GM12891 (cell line): ENCODE measurements at regions not wholly inside any gene's neighbourhood (a gene's known extent, or its start where the extent isn't known, plus 50 kb on each side); places are given as distances from the start of the nearest gene placed in this dataset.

Experiments
- DNase-seq: peaks from one replicate; pipeline ENCODE4 v3.0.0; 2011; ENCODE audit warnings: low spot score; ENCODE audit not compliant: insufficient read length
- FAIRE-seq: peaks from 2 replicates; lab custom pipeline; 2011; peaks lifted over from hg19 to GRCh38; lab: Jason Lieb, UNC
- PAX5 ChIP-seq: IDR thresholded peaks from 2 replicates; pipeline ENCODE4 v1.6.1; 2011; ENCODE audit warnings: low read length, moderate library complexity, mild to moderate bottlenecking; ENCODE audit not compliant: insufficient read depth, severe bottlenecking
- POLR2A ChIP-seq: IDR thresholded peaks from 2 replicates; pipeline ENCODE4 v1.6.1; 2011; ENCODE audit warnings: low read depth, low read length, control low read depth
- POLR2AphosphoS5 ChIP-seq: IDR thresholded peaks from 2 replicates; pipeline ENCODE4 v1.6.1; 2011; ENCODE audit warnings: low read depth, low read length, control low read depth
- POU2F2 ChIP-seq: IDR thresholded peaks from 2 replicates; pipeline ENCODE4 v1.6.1; 2011; ENCODE audit warnings: low read depth, mild to moderate bottlenecking, control low read depth, low read length, moderate library complexity
- SPI1 ChIP-seq: IDR thresholded peaks from 2 replicates; pipeline ENCODE4 v1.6.1; 2011; ENCODE audit warnings: low read depth, low read length, control low read depth
- TAF1 ChIP-seq: IDR thresholded peaks from 2 replicates; pipeline ENCODE4 v1.6.1; 2011; ENCODE audit warnings: low read depth, low read length, control low read depth

DNA sequence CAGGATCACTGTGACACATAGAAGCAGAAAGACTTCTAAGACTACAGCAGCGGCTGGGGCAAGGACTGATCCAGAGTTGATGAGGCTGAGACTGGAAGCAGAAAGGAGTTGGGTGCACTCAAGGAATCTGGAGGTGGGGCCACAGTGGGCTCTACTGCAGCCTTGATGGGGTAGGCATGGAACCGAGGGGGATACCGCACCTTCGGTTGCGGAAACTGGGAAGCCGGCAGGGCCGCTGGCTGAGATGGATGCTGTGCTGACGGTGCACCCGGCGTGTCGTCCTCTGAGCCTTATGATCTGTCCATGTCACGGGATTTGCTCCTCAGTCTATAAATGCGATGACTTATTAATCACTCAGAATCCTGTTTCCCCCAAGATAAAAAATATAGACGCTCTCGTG is 473.5 kb upstream of the MYT1L start:
- TF ChIP-seq POLR2AphosphoS5 = no peak
- TF ChIP-seq SPI1 = no peak
- TF ChIP-seq POLR2A = no peak
- no peak for TF ChIP-seq TAF1
- TF ChIP-seq PAX5 = no peak
- TF ChIP-seq POU2F2 = no peak
- FAIRE-seq = no peak
- DNase-seq = no peak

- DNase-seq (no peak), FAIRE-seq (no peak)
- TF ChIP-seq POLR2AphosphoS5 = no peak
- TF ChIP-seq PAX5 = no peak
- TF ChIP-seq SPI1 = no peak
- no peak for TF ChIP-seq POU2F2
- TF ChIP-seq POLR2A = no peak
- TF ChIP-seq TAF1 = no peak
Observed at GRCh38 chr2:2801458-2801857, 470.4 kb upstream of the MYT1L start.

- DNase-seq (no peak), FAIRE-seq (no peak)
- no peak for TF ChIP-seq POLR2A
- no peak for TF ChIP-seq SPI1
- TF ChIP-seq TAF1 = no peak
- TF ChIP-seq POLR2AphosphoS5 = no peak
- no peak for TF ChIP-seq POU2F2
- TF ChIP-seq PAX5 = no peak
Observed at GRCh38 chr2:2800697-2801096, 469.6 kb upstream of the MYT1L start.

DNA sequence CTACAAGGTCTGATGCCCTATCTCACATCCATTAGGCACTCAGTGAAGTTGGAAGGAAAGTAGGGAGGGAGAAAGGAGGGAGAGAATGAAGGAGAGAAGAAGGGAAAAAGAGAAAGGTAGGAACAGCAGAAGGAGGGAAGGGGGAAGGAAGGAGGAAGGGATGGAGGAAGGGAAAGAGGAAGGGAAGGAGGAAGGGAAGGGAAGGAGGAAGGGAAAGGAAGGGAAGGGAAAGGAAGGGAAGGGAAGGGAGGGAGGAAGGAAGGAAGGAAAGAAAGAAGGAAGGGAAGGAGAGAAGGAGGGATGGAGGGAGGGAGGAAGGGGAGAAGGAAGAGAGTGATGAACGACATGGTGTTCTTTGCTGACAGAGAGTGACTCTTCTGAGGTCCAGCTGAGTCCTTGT is 468.9 kb upstream of the MYT1L start:
- DNase-seq (no peak), FAIRE-seq (no peak)
- no peak for TF ChIP-seq SPI1

- FAIRE-seq (no peak), DNase-seq (no peak)
- no peak for TF ChIP-seq POU2F2
- no peak for TF ChIP-seq POLR2A
- no peak for TF ChIP-seq SPI1
- TF ChIP-seq PAX5 = no peak
- TF ChIP-seq POLR2AphosphoS5 = no peak
- TF ChIP-seq TAF1 = no peak
Observed at GRCh38 chr2:2799151-2799697, 468.1 kb upstream of the MYT1L start.

DNA sequence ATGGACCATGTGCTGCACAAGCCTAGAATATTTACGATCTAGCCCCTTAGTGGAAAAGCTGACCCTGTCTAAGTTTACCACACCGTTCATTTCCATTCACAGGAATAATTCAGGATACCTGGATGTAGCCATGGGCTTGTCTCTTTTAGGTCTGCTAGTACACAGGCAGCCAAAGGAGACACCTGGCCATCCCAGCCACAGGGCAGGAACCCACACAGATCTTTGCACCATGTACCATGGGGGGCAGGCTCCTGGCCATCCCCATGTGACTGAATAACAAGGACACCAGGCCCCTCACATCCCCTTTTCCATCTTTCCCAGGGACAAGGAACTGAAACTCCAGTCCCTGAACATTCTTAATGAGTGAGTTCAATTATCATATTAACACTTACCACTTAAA is 467.3 kb upstream of the MYT1L start:
- FAIRE-seq (no peak), DNase-seq (no peak)
- TF ChIP-seq PAX5 (no peak), TAF1 (no peak), SPI1 (no peak), POU2F2 (no peak), POLR2A (no peak), POLR2AphosphoS5 (no peak)

- FAIRE-seq (no peak), DNase-seq (no peak)
- TF ChIP-seq TAF1 (no peak), POU2F2 (no peak), PAX5 (no peak), POLR2A (no peak), SPI1 (no peak), POLR2AphosphoS5 (no peak)
Observed at GRCh38 chr2:2797797-2798196, 466.7 kb upstream of the MYT1L start.

- TF ChIP-seq POLR2AphosphoS5 (no peak), POU2F2 (no peak), SPI1 (no peak), TAF1 (no peak), POLR2A (no peak), PAX5 (no peak)
- DNase-seq (no peak), FAIRE-seq (no peak)
Observed at GRCh38 chr2:2796207-2796606, 465.1 kb upstream of the MYT1L start.

GRCh38 chr2:2795438-2796091 is 464.5 kb upstream of the MYT1L start:
- no peak for DNase-seq
- no peak for TF ChIP-seq POLR2AphosphoS5
- TF ChIP-seq POLR2A = no peak
- TF ChIP-seq TAF1 = no peak
- no peak for TF ChIP-seq POU2F2
- TF ChIP-seq SPI1 = no peak
- no peak for TF ChIP-seq PAX5
- FAIRE-seq = no peak

DNA sequence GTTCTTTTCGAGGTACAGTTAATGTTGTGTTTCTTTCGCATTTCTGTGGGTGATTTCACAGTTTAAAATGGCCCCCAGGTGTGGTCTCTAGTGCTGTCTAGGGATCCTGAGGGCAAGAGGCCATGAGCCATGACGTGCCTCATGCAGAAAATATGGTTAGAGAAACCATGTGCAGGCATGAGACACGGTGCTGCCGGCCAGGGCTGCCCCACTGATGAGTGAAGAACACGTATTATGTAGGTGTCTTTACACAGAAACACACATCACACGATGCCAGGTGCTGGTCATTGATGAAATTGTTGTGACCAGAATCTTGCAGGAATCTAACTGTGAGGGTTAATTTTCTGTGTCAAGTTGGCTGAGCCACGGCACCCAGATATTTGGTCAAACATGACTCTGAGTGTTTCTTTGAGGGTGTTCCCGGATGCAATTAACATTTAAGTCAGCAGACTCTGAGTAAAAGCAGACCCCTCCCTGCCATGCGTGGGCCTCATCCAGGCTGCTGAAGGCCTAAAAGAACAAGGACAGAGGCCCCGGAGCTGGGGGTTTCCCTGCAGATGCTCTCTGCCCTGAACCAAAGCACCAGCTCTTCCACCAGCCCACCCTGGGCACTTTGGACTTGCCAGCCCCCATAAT is 463.0 kb upstream of the MYT1L start:
- no peak for DNase-seq
- FAIRE-seq = no peak
- no peak for TF ChIP-seq POLR2A
- TF ChIP-seq TAF1 = no peak
- no peak for TF ChIP-seq SPI1
- no peak for TF ChIP-seq POLR2AphosphoS5
- TF ChIP-seq PAX5 = no peak
- TF ChIP-seq POU2F2 = no peak
